ENCODE measurements at regions not wholly inside any gene's neighbourhood (a gene's known extent, or its start where the extent isn't known, plus 50 kb on each side); places are given as distances from the start of the nearest gene placed in this dataset.

GRCh38 chr10:124185084-124185483 is 91.7 kb upstream of the CHST15 start:
- Histone ChIP-seq H3K4me2 (no peak overlapping the region), H3K4me3 (no peak overlapping the region), H3K79me2 (replicated peaks; ENCODE audit: insufficient read depth) (no peaks in the 10 kb centered on the region), H3K4me1 (ENCODE audit: insufficient read depth) (no peaks in the 10 kb centered on the region), H3K27me3 (ENCODE audit: insufficient read depth) (no peaks in the 10 kb centered on the region), H3K9me2 (ENCODE audit: insufficient read depth) (no peaks in the 10 kb centered on the region), H2AFZ (0 out of 2 replicates have a peak overlapping the region, but pooled peaks have one; percentile 14), H4K20me1 (replicated peaks; ENCODE audit: insufficient read depth) (no peaks in the 10 kb centered on the region), H3K36me3 (ENCODE audit: insufficient read depth) (no peaks in the 10 kb centered on the region), H3F3A (replicated peaks; ENCODE audit: low read depth) (no peaks in the 10 kb centered on the region), H3K27ac (ENCODE audit: low read depth) (no peak overlapping the region)
- Mint-ChIP-seq H3K27ac (peak overlapping the region; percentile 83; the same call in 1 of the 2 replicates), H3K4me3 (no peak overlapping the region), H3K36me3 (ENCODE audit: low read depth) (no peaks in the 10 kb centered on the region), H3K27me3 (ENCODE audit: insufficient read depth, low read depth, poor library complexity) (peaks cover 7% of the 10 kb centered on the region), H3K9me3 (no peaks in the 10 kb centered on the region), H3K4me1 (peaks cover 5% of the 10 kb centered on the region)
- TF ChIP-seq CREB1 (CRISPR knock-in tag; IDR thresholded peaks at IDR 0.05; ENCODE audit: low read depth) = no peak
- no peak for TF ChIP-seq STAT1 (IDR thresholded peaks at IDR 0.05; ENCODE audit: unreplicated experiment)
- DNase-seq (ENCODE audit: low spot score) (no peak), ATAC-seq (no peak; the same call in 2 of the 3 replicates)

GRCh38 chr10:124184208-124184830 is 90.9 kb upstream of the CHST15 start:
- no peak overlapping the region for H3K4me2 ChIP-seq
- no peaks in the 10 kb centered on the region for H3K27me3 ChIP-seq (ENCODE audit: insufficient read depth)
- no peaks in the 10 kb centered on the region for H3F3A ChIP-seq (replicated peaks; ENCODE audit: low read depth)
- H3K27ac ChIP-seq (ENCODE audit: low read depth) = no peak overlapping the region
- peaks cover 7% of the 10 kb centered on the region for H3K27me3 Mint-ChIP-seq (ENCODE audit: insufficient read depth, low read depth, poor library complexity)
- no peak for DNase-seq (ENCODE audit: low spot score)
- H4K20me1 ChIP-seq (replicated peaks; ENCODE audit: insufficient read depth) = no peaks in the 10 kb centered on the region
- 0 out of 2 replicates have a peak overlapping the region, but pooled peaks have one; percentile 14 for H2AFZ ChIP-seq
- H3K36me3 ChIP-seq (ENCODE audit: insufficient read depth) = no peaks in the 10 kb centered on the region
- H3K36me3 Mint-ChIP-seq (ENCODE audit: low read depth) = no peaks in the 10 kb centered on the region
- no peak overlapping the region for H3K4me3 ChIP-seq
- H3K4me1 ChIP-seq (ENCODE audit: insufficient read depth) = no peaks in the 10 kb centered on the region
- peaks cover 5% of the 10 kb centered on the region for H3K4me1 Mint-ChIP-seq
- H3K27ac Mint-ChIP-seq = no peak overlapping the region
- no peaks in the 10 kb centered on the region for H3K9me3 Mint-ChIP-seq
- TF ChIP-seq CREB1 (CRISPR knock-in tag; IDR thresholded peaks at IDR 0.05; ENCODE audit: low read depth) = no peak
- peak; percentile 41; the same call in 2 of the 3 replicates for ATAC-seq
- H3K79me2 ChIP-seq (replicated peaks; ENCODE audit: insufficient read depth) = no peaks in the 10 kb centered on the region
- no peak overlapping the region for H3K4me3 Mint-ChIP-seq
- H3K9me2 ChIP-seq (ENCODE audit: insufficient read depth) = no peaks in the 10 kb centered on the region

GRCh38 chr10:124183617-124184016 is 90.2 kb upstream of the CHST15 start:
- Histone ChIP-seq H3K27ac (ENCODE audit: low read depth) (no peak overlapping the region), H3K9me2 (ENCODE audit: insufficient read depth) (no peaks in the 10 kb centered on the region), H3K36me3 (ENCODE audit: insufficient read depth) (no peaks in the 10 kb centered on the region), H3K4me3 (no peak overlapping the region), H4K20me1 (replicated peaks; ENCODE audit: insufficient read depth) (no peaks in the 10 kb centered on the region), H3K27me3 (ENCODE audit: insufficient read depth) (no peaks in the 10 kb centered on the region), H3K79me2 (replicated peaks; ENCODE audit: insufficient read depth) (no peaks in the 10 kb centered on the region), H3K4me1 (ENCODE audit: insufficient read depth) (no peaks in the 10 kb centered on the region), H3K4me2 (no peak overlapping the region), H3F3A (replicated peaks; ENCODE audit: low read depth) (no peaks in the 10 kb centered on the region), H2AFZ (no peak overlapping the region)
- ATAC-seq = no peak
- Mint-ChIP-seq H3K4me1 (peaks cover 5% of the 10 kb centered on the region), H3K27me3 (ENCODE audit: insufficient read depth, low read depth, poor library complexity) (peaks cover 4% of the 10 kb centered on the region), H3K27ac (no peak overlapping the region), H3K36me3 (ENCODE audit: low read depth) (no peaks in the 10 kb centered on the region), H3K9me3 (no peaks in the 10 kb centered on the region), H3K4me3 (no peak overlapping the region)
- no peak for DNase-seq (ENCODE audit: low spot score)
- TF ChIP-seq REST (IDR thresholded peaks at IDR 0.05; ENCODE audit: unreplicated experiment) (no peak), ETS1 (IDR thresholded peaks at IDR 0.05) (no peak), POLR2AphosphoS5 (IDR thresholded peaks at IDR 0.05; ENCODE audit: low read depth) (no peak), STAT1 (IDR thresholded peaks at IDR 0.05; ENCODE audit: unreplicated experiment) (no peak), CREB1 (CRISPR knock-in tag; IDR thresholded peaks at IDR 0.05; ENCODE audit: low read depth) (no peak)
